PC-3 (cell line): ENCODE measurements at regions not wholly inside any gene's neighbourhood (a gene's known extent, or its start where the extent isn't known, plus 50 kb on each side); places are given as distances from the start of the nearest gene placed in this dataset.

Source experiments
- ATAC-seq: fragments of 200-7000 bp; cut with Tn5 transposase; 2 replicates; pipeline ENCODE4 v1.9.1; 2020; ENCODE audit warnings: mild to moderate bottlenecking, moderate library complexity
- BruUV-seq: library from RNA; stranded (reverse); fragments of 400-500 nt; replicated peaks from 2 replicates; lab custom pipeline; 2021; lab: Mats Ljungman, UMichigan
- CTCF ChIA-PET: fragments of 300-600 bp; sonication (Branson Sonifier 250); formaldehyde crosslinking; loops from one replicate; lab custom pipeline; 2022; ENCODE audit warnings: antibody characterized with exemption; lab: Charles Lee
- POLR2A ChIA-PET: fragments of 300-600 bp; sonication (Branson Sonifier 250); formaldehyde crosslinking; loops from one replicate; lab custom pipeline; 2022; ENCODE audit warnings: antibody characterized with exemption; ENCODE audit not compliant: unreplicated experiment; lab: Charles Lee
- DNase-seq: peaks from one replicate; pipeline ENCODE4 v3.0.0-alpha.2; 2015
- H2AFZ ChIP-seq: fragments of 300-600 bp; sonication (generic); 2 replicates; pipeline ENCODE4 v1.6.0; 2016; ENCODE audit warnings: antibody characterized with exemption, low read length
- H3F3A ChIP-seq: fragments of 300-600 bp; sonication (generic); one replicate; pipeline ENCODE4 v1.6.0; 2017; ENCODE audit warnings: antibody characterized with exemption, low read length, control low read depth, mild to moderate bottlenecking; ENCODE audit not compliant: unreplicated experiment
- H3K27ac ChIP-seq: fragments of 300-600 bp; sonication (generic); 2 replicates; pipeline ENCODE4 v1.5.1; 2016; ENCODE audit warnings: mild to moderate bottlenecking, low read length
- H3K27me3 ChIP-seq: fragments of 300-600 bp; sonication (generic); 2 replicates; pipeline ENCODE4 v1.6.1; 2016; ENCODE audit warnings: low read length, mixed read lengths
- H3K36me3 ChIP-seq: fragments of 300-600 bp; sonication (generic); 2 replicates; pipeline ENCODE4 v1.6.1; 2016; ENCODE audit warnings: low read depth, mixed run types, low read length, mixed read lengths
- H3K4me1 ChIP-seq: fragments of 300-600 bp; sonication (generic); 2 replicates; pipeline ENCODE4 v1.5.1; 2016; ENCODE audit warnings: low read length; ENCODE audit not compliant: insufficient read depth
- H3K4me2 ChIP-seq: fragments of 300-600 bp; sonication (generic); 2 replicates; pipeline ENCODE4 v1.6.0; 2016; ENCODE audit warnings: low read length
- H3K4me3 ChIP-seq: fragments of 300-600 bp; sonication (generic); 2 replicates; pipeline ENCODE4 v1.5.1; 2016; ENCODE audit warnings: mild to moderate bottlenecking, low read length, mixed read lengths
- H3K79me2 ChIP-seq: fragments of 300-600 bp; sonication (generic); 2 replicates; pipeline ENCODE4 v1.6.1; 2017; ENCODE audit warnings: low read length, mixed read lengths
- H3K9ac ChIP-seq: fragments of 300-600 bp; sonication (generic); 2 replicates; pipeline ENCODE4 v1.6.0; 2016; ENCODE audit warnings: mild to moderate bottlenecking, low read length
- H3K9me2 ChIP-seq: fragments of 300-600 bp; sonication (generic); replicated peaks from 2 replicates; pipeline ENCODE4 v1.6.1; 2016; ENCODE audit warnings: mixed run types, low read length, mixed read lengths
- H3K9me3 ChIP-seq: fragments of 300-600 bp; sonication (generic); 2 replicates; pipeline ENCODE4 v1.6.1; 2016; ENCODE audit warnings: low read length, mixed read lengths
- H4K20me1 ChIP-seq: fragments of 300-600 bp; sonication (generic); 2 replicates; pipeline ENCODE4 v1.6.1; 2016; ENCODE audit warnings: low read length, mixed read lengths
- CTCF ChIP-seq: fragments of 300-600 bp; sonication (generic); conservative IDR thresholded peaks from 2 replicates; pipeline ENCODE4 v1.5.1; 2017; ENCODE audit warnings: antibody characterized with exemption, low read depth, mild to moderate bottlenecking, low read length
- EZH2 ChIP-seq: fragments of 300-600 bp; sonication (generic); IDR thresholded peaks from one replicate; pipeline ENCODE4 v1.6.1; 2017; ENCODE audit warnings: antibody characterized with exemption, mild to moderate bottlenecking, low read length; ENCODE audit not compliant: unreplicated experiment
- EZH2phosphoT487 ChIP-seq: fragments of 300-600 bp; sonication (generic); IDR thresholded peaks from 2 replicates; pipeline ENCODE4 v1.6.1; 2018; ENCODE audit warnings: mild to moderate bottlenecking, antibody characterized with exemption, low read length, borderline replicate concordance
- intact Hi-C: fragments of 100-400 bp; cut with micrococcal nuclease; formaldehyde crosslinking; loops from 2 replicates; pipeline ENCODE4 v1.9.0; 2023

- H3K9me3 ChIP-seq = no peaks in the 10 kb centered on the region
- H3F3A ChIP-seq = no peaks in the 10 kb centered on the region
- H3K27ac ChIP-seq = no peak overlapping the region
- no peaks in the 10 kb centered on the region for H3K36me3 ChIP-seq
- H3K9ac ChIP-seq = no peak overlapping the region
- intact Hi-C loops = no loop called here
- no peaks in the 10 kb centered on the region for H3K79me2 ChIP-seq
- H3K4me2 ChIP-seq = no peak overlapping the region
- H3K4me1 ChIP-seq = no peaks in the 10 kb centered on the region
- H3K4me3 ChIP-seq = no peak overlapping the region
- peaks cover 41% of the 10 kb centered on the region for H3K27me3 ChIP-seq
- H4K20me1 ChIP-seq = no peaks in the 10 kb centered on the region
- no peak overlapping the region for H2AFZ ChIP-seq
- ChIA-PET CTCF (no interaction called here), POLR2A (no interaction called here)
- no TSS peak for BruUV-seq
- ATAC-seq (no peak), DNase-seq (no peak)
- H3K9me2 ChIP-seq = no peaks in the 10 kb centered on the region
- TF ChIP-seq EZH2phosphoT487 (no peak), CTCF (no peak), EZH2 (no peak)
These were observed 371.7 kb upstream of the ADGRL2 start for GRCh38 chr1:81428998-81429397.

- H3K4me2 ChIP-seq = no peak overlapping the region
- intact Hi-C loops = no loop called here
- H3F3A ChIP-seq = no peaks in the 10 kb centered on the region
- CTCF ChIA-PET = no interaction called here
- no peaks in the 10 kb centered on the region for H3K9me2 ChIP-seq
- no peaks in the 10 kb centered on the region for H3K79me2 ChIP-seq
- no TSS peak for BruUV-seq
- no peak overlapping the region for H3K27ac ChIP-seq
- H3K9ac ChIP-seq = no peak overlapping the region
- H3K27me3 ChIP-seq = peaks cover 13% of the 10 kb centered on the region; the same call in 1 of the 2 replicates
- no peaks in the 10 kb centered on the region for H3K9me3 ChIP-seq
- POLR2A ChIA-PET = no interaction called here
- H2AFZ ChIP-seq = no peak overlapping the region
- no peaks in the 10 kb centered on the region for H3K36me3 ChIP-seq
- no peak for DNase-seq
- H3K4me1 ChIP-seq = no peaks in the 10 kb centered on the region
- no peaks in the 10 kb centered on the region for H4K20me1 ChIP-seq
- TF ChIP-seq EZH2 = no peak
- TF ChIP-seq CTCF = no peak
- TF ChIP-seq EZH2phosphoT487 = no peak
- no peak overlapping the region for H3K4me3 ChIP-seq
- ATAC-seq = no peak
These were observed 375.9 kb upstream of the ADGRL2 start for GRCh38 chr1:81424816-81425215.

- Histone ChIP-seq H3K9me2 (no peaks in the 10 kb centered on the region), H3K9ac (no peak overlapping the region), H3K4me2 (no peak overlapping the region), H3K4me1 (no peaks in the 10 kb centered on the region), H2AFZ (no peak overlapping the region), H3K9me3 (no peaks in the 10 kb centered on the region), H3K36me3 (no peaks in the 10 kb centered on the region), H4K20me1 (no peaks in the 10 kb centered on the region), H3F3A (no peaks in the 10 kb centered on the region), H3K79me2 (no peaks in the 10 kb centered on the region), H3K27me3 (peaks cover 7% of the 10 kb centered on the region; the same call in 1 of the 2 replicates), H3K4me3 (no peak overlapping the region), H3K27ac (no peak overlapping the region)
- POLR2A ChIA-PET = no interaction called here
- no TSS peak for BruUV-seq
- TF ChIP-seq EZH2phosphoT487 (no peak), EZH2 (no peak)
- DNase-seq = no peak
- ATAC-seq = no peak
- intact Hi-C loops = no loop called here
- CTCF ChIA-PET = no interaction called here
These were observed 376.7 kb upstream of the ADGRL2 start for GRCh38 chr1:81424061-81424460.
